Tibial nerve (tissue), 4 donors: ENCODE measurements at regions not wholly inside any gene's neighbourhood (a gene's known extent, or its start where the extent isn't known, plus 50 kb on each side); places are given as distances from the start of the nearest gene placed in this dataset.

Source experiments
- DNase-seq, 2 donors: peaks; one replicate each; pipeline ENCODE4 v3.0.0-alpha.2; 2019; ENCODE audit warnings: low spot score in 2 of 2
- H3K27ac ChIP-seq, 4 donors: fragments of 200-600 bp; sonication (generic) in 3 of 4; one replicate each; pipeline ENCODE4 v1.5.1; 2017 to 2019; ENCODE audit warnings: mild to moderate bottlenecking in 1 of 4
- H3K27me3 ChIP-seq, 2 donors: fragments of 200-600 bp; sonication (generic) in 1 of 2; one replicate each; pipeline versions ENCODE4 v1.5.1 to v1.6.0; 2017 to 2019
- H3K36me3 ChIP-seq, 3 donors: fragments of 200-600 bp; sonication (generic); one replicate each; pipeline ENCODE4 v1.5.1; 2018 to 2019
- H3K4me1 ChIP-seq, 4 donors: fragments of 200-600 bp; sonication (generic) in 3 of 4; one replicate each; pipeline ENCODE4 v1.5.1; 2017 to 2019
- H3K4me3 ChIP-seq, 4 donors: fragments of 200-600 bp; sonication (generic) in 3 of 4; one replicate each; pipeline ENCODE4 v1.5.1; 2017 to 2019; ENCODE audit warnings: mild to moderate bottlenecking in 1 of 4, moderate library complexity in 1 of 4
- H3K9me3 ChIP-seq, 4 donors: fragments of 200-600 bp; sonication (generic) in 3 of 4; one replicate each; pipeline ENCODE4 v1.5.1; 2017 to 2019
- CTCF ChIP-seq, 5 experiments: fragments of 200-600 bp in 3 of 5; fragments of 450-650 bp in 2 of 5; sonication (generic) in 3 of 5; IDR thresholded peaks; one replicate each; pipeline ENCODE4 v1.5.1; 2016 to 2019; ENCODE audit warnings: antibody characterized with exemption in 5 of 5, mild to moderate bottlenecking in 3 of 5, moderate library complexity in 2 of 5
- EP300 ChIP-seq, 2 donors: sonication (generic); formaldehyde crosslinking; IDR thresholded peaks; one replicate each; pipeline ENCODE4 v1.6.1; 2017; ENCODE audit warnings: antibody characterized with exemption in 2 of 2, mild to moderate bottlenecking in 1 of 2
- POLR2A ChIP-seq, 2 donors: fragments of 450-650 bp; IDR thresholded peaks; one replicate each; pipeline ENCODE4 v1.6.1; 2017; ENCODE audit warnings: antibody characterized with exemption in 2 of 2, mild to moderate bottlenecking in 2 of 2, moderate library complexity in 2 of 2
- WGBS, 2 donors: methylation state at CpG; one replicate each; pipeline ENCODE4 v1.1.5; 2018; 5-methylcytosine and 5-hydroxymethylcytosine counted together

GRCh38 chr12:9392842-9393241 is 184.6 kb upstream of the PZP start:
- no peaks in the 10 kb centered on the region for H3K27me3 ChIP-seq
- TF ChIP-seq POLR2A (IDR thresholded peaks at IDR 0.05) (no peak), EP300 (IDR thresholded peaks at IDR 0.05) (no peak)
- 97% methylated on average over 1 of the region's 1 CpG for WGBS, 2 donors
- no peaks in the 10 kb centered on the region for H3K36me3 ChIP-seq
- no peak for DNase-seq
- no peaks in the 10 kb centered on the region for H3K9me3 ChIP-seq
- no peak overlapping the region for H3K27ac ChIP-seq
- H3K4me1 ChIP-seq: no peaks in the 10 kb centered on the region
- H3K4me3 ChIP-seq: no peak overlapping the region

DNA sequence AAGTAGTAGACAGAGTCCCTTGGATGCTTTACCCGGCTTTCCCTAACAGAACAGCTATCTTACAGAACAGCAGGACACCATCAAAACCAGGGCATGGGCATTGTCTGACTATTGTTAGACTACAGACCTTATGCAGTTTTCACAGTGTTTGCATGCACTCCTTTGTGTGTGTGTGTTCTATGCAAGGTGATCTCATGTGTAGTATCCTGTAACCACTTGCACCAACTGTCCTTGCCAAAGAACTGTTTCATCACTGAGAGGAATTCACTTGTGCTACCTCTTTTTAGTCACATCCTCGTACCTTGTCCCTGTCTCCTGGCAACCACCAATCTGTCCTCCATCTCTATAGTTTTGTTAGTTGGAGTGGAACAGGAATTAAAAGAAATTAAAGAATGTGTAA is 183.6 kb upstream of the PZP start:
- 83 to 95% methylated on average over 2 of the region's 2 CpGs for whole genome bisulfite sequencing, 2 donors
- Histone ChIP-seq H3K27ac (no peak overlapping the region), H3K9me3 (no peaks in the 10 kb centered on the region), H3K4me1 (no peaks in the 10 kb centered on the region), H3K36me3 (no peaks in the 10 kb centered on the region), H3K27me3 (no peaks in the 10 kb centered on the region), H3K4me3 (no peak overlapping the region)
- TF ChIP-seq EP300 (IDR thresholded peaks at IDR 0.05) (no peak), CTCF (IDR thresholded peaks at IDR 0.05) (no peak), POLR2A (IDR thresholded peaks at IDR 0.05) (no peak)
- DNase-seq: no peak

DNA sequence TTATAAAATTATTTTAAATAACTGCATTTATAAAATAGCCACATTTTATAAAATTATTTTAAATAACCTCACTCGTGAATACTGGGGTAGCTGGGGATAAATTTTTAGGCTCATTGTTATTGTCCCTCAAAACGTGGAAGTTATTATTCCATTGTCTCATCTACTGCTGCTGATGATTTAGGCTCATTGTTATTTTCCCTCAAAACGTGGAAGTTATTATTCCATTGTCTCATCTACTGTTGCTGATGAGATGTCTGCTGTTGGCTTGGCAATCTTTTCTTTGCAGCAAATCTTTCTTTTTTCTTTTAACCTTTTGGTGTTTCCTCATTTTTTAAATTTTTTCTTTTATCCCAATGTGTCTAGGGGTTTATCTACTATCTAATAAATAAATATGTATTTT is 182.6 kb upstream of the PZP start:
- Histone ChIP-seq H3K9me3 (no peaks in the 10 kb centered on the region), H3K27me3 (no peaks in the 10 kb centered on the region), H3K36me3 (no peaks in the 10 kb centered on the region), H3K4me3 (no peak overlapping the region), H3K27ac (no peak overlapping the region), H3K4me1 (no peaks in the 10 kb centered on the region)
- WGBS, 2 donors: 30 to 37% methylated on average over 3 of the region's 3 CpGs
- no peak for DNase-seq
- TF ChIP-seq POLR2A (IDR thresholded peaks at IDR 0.05): no peak
- TF ChIP-seq EP300 (IDR thresholded peaks at IDR 0.05): no peak
- no peak for TF ChIP-seq CTCF (IDR thresholded peaks at IDR 0.05)

- 69 to 76% methylated on average over 10 of the region's 10 CpGs for WGBS, 2 donors
- H3K27ac ChIP-seq: no peak overlapping the region
- H3K9me3 ChIP-seq: no peaks in the 10 kb centered on the region
- DNase-seq: no peak
- no peaks in the 10 kb centered on the region for H3K27me3 ChIP-seq
- TF ChIP-seq CTCF (IDR thresholded peaks at IDR 0.05) (no peak), POLR2A (IDR thresholded peaks at IDR 0.05) (no peak), EP300 (IDR thresholded peaks at IDR 0.05) (no peak)
- no peaks in the 10 kb centered on the region for H3K4me1 ChIP-seq
- H3K36me3 ChIP-seq: no peaks in the 10 kb centered on the region
- no peak overlapping the region for H3K4me3 ChIP-seq
Measured at GRCh38 chr12:9389796-9390195, 181.6 kb upstream of the PZP start.

DNA sequence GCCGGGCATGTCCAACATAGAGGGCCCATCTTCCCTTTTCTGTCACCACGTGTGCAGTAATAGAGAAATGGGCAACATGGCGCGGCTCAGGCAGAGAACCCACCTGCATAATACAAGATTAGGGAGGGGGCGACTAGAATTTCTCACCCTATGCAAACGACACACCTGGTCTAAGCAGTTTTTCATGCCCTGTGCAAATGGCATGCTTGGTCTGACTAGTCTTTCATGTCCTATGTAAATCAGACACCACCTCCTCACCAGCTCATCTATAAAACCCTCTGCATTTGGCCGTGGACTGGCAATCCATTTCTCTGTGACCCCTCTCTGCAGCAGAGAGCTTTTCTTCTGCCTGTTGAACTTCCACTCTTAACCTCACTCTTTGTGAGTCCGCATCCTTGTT is 180.2 kb upstream of the PZP start:
- Histone ChIP-seq H3K36me3 (no peaks in the 10 kb centered on the region), H3K27me3 (no peaks in the 10 kb centered on the region), H3K27ac (no peak overlapping the region), H3K9me3 (no peaks in the 10 kb centered on the region), H3K4me3 (no peak overlapping the region), H3K4me1 (no peaks in the 10 kb centered on the region)
- no peak for DNase-seq
- 80 to 91% methylated on average over 8 of the region's 8 CpGs for WGBS, 2 donors
- no peak for TF ChIP-seq EP300 (IDR thresholded peaks at IDR 0.05)

GRCh38 chr12:9387450-9387849 is 179.3 kb upstream of the PZP start:
- no peak overlapping the region for H3K27ac ChIP-seq
- WGBS, 2 donors: 35 to 49% methylated on average over 2 of the region's 2 CpGs
- no peaks in the 10 kb centered on the region for H3K9me3 ChIP-seq
- H3K36me3 ChIP-seq: no peaks in the 10 kb centered on the region
- TF ChIP-seq POLR2A (IDR thresholded peaks at IDR 0.05) (no peak), CTCF (IDR thresholded peaks at IDR 0.05) (no peak), EP300 (IDR thresholded peaks at IDR 0.05) (no peak)
- H3K4me3 ChIP-seq: no peak overlapping the region
- no peaks in the 10 kb centered on the region for H3K27me3 ChIP-seq
- no peak for DNase-seq
- H3K4me1 ChIP-seq: no peaks in the 10 kb centered on the region
